Liver (tissue), 8 donors: ENCODE measurements at regions not wholly inside any gene's neighbourhood (a gene's known extent, or its start where the extent isn't known, plus 50 kb on each side); places are given as distances from the start of the nearest gene placed in this dataset.

Experiments used
- DNase-seq: peaks from one replicate; pipeline ENCODE4 v3.0.0-alpha.2; 2017; ENCODE audit warnings: low spot score
- H3K27ac ChIP-seq, 2 donors: one replicate each; pipeline ENCODE4 v1.7.0; 2013; ENCODE audit warnings: inconsistent platforms in 2 of 2, low read length in 2 of 2, control low read depth in 1 of 2, low read depth in 1 of 2, mild to moderate bottlenecking in 1 of 2
- H3K27me3 ChIP-seq, 4 donors: one replicate each; pipeline versions ENCODE4 v1.6.1 to v1.7.0; 2013; ENCODE audit warnings: low read length in 3 of 4, inconsistent platforms in 1 of 4, mild to moderate bottlenecking in 1 of 4, moderate library complexity in 1 of 4; ENCODE audit not compliant: control insufficient read depth in 4 of 4, insufficient read depth in 4 of 4
- H3K36me3 ChIP-seq, 4 donors: one replicate each; pipeline versions ENCODE4 v1.6.1 to v1.7.0; 2013; ENCODE audit warnings: low read length in 3 of 4, mild to moderate bottlenecking in 3 of 4, low read depth in 1 of 4, moderate library complexity in 1 of 4; ENCODE audit not compliant: control insufficient read depth in 4 of 4, insufficient read depth in 3 of 4
- H3K4me1 ChIP-seq, 4 donors: one replicate each; pipeline versions ENCODE4 v1.6.1 to v1.7.0; 2013; ENCODE audit warnings: low read length in 3 of 4, mild to moderate bottlenecking in 3 of 4, moderate library complexity in 1 of 4; ENCODE audit not compliant: control insufficient read depth in 4 of 4, insufficient read depth in 4 of 4
- H3K4me3 ChIP-seq, 3 donors: one replicate each; pipeline versions ENCODE4 v1.6.1 to v1.7.0; 2013; ENCODE audit warnings: low read length in 3 of 3, control low read depth in 1 of 3, low read depth in 1 of 3, mild to moderate bottlenecking in 1 of 3
- H3K9ac ChIP-seq, 2 donors: one replicate each; pipeline ENCODE4 v1.7.0; 2013; ENCODE audit warnings: low read length in 2 of 2, mild to moderate bottlenecking in 2 of 2, moderate library complexity in 2 of 2, control low read depth in 1 of 2, low read depth in 1 of 2
- H3K9me3 ChIP-seq, 4 donors: one replicate each; pipeline versions ENCODE4 v1.6.1 to v1.7.0; 2013; ENCODE audit warnings: low read length in 3 of 4; ENCODE audit not compliant: control insufficient read depth in 4 of 4
- ATF3 ChIP-seq: IDR thresholded peaks from 2 replicates; pipeline ENCODE4 v1.6.1; 2016; ENCODE audit warnings: antibody characterized with exemption
- CTCF ChIP-seq: fragments of 150-350 bp; IDR thresholded peaks from 2 replicates; pipeline ENCODE4 v1.5.1; 2017; ENCODE audit warnings: improper control_type of control experiment, low read depth, low read length; ENCODE audit not compliant: missing input control
- EGR1 ChIP-seq, 2 donors: IDR thresholded peaks; 2 replicates each; pipeline ENCODE4 v1.6.1; 2016 to 2018; ENCODE audit warnings: antibody characterized with exemption in 2 of 2, low read depth in 2 of 2
- FOXA1 ChIP-seq: IDR thresholded peaks from 2 replicates; pipeline ENCODE4 v1.6.1; 2016; ENCODE audit warnings: antibody characterized with exemption
- FOXA2 ChIP-seq: IDR thresholded peaks from 2 replicates; pipeline ENCODE4 v1.6.1; 2016; ENCODE audit warnings: antibody characterized with exemption
- GABPA ChIP-seq, 2 donors: IDR thresholded peaks in 1 of 2; conservative IDR thresholded peaks in 1 of 2; 2 replicates each; pipeline ENCODE4 v1.6.1; 2016; ENCODE audit warnings: antibody characterized with exemption in 2 of 2, mild to moderate bottlenecking in 1 of 2, moderate library complexity in 1 of 2
- HNF4A ChIP-seq, 2 donors: conservative IDR thresholded peaks; 2 replicates each; pipeline ENCODE4 v1.6.1; 2016; ENCODE audit warnings: antibody characterized with exemption in 2 of 2, mild to moderate bottlenecking in 2 of 2
- JUND ChIP-seq, 2 donors: IDR thresholded peaks; 2 replicates each; pipeline ENCODE4 v1.6.1; 2016; ENCODE audit warnings: antibody characterized with exemption in 2 of 2
- MAX ChIP-seq: IDR thresholded peaks from 2 replicates; pipeline ENCODE4 v1.6.1; 2016; ENCODE audit warnings: antibody characterized with exemption
- NR2F2 ChIP-seq: IDR thresholded peaks from 2 replicates; pipeline ENCODE4 v1.6.1; 2016; ENCODE audit warnings: antibody characterized with exemption
- RAD21 ChIP-seq, 2 donors: IDR thresholded peaks; 2 replicates each; pipeline ENCODE4 v1.6.1; 2016; ENCODE audit warnings: antibody characterized with exemption in 2 of 2, mild to moderate bottlenecking in 2 of 2
- REST ChIP-seq: IDR thresholded peaks from 2 replicates; pipeline ENCODE4 v1.6.1; 2016; ENCODE audit warnings: antibody characterized with exemption, mild to moderate bottlenecking
- RXRA ChIP-seq, 2 donors: IDR thresholded peaks; 2 replicates each; pipeline ENCODE4 v1.6.1; 2017 to 2018; ENCODE audit warnings: antibody characterized with exemption in 2 of 2, mild to moderate bottlenecking in 1 of 2
- SP1 ChIP-seq: IDR thresholded peaks from 2 replicates; pipeline ENCODE4 v1.6.1; 2018; ENCODE audit warnings: antibody characterized with exemption, mild to moderate bottlenecking
- TAF1 ChIP-seq: conservative IDR thresholded peaks from 2 replicates; pipeline ENCODE4 v1.6.1; 2016; ENCODE audit warnings: antibody characterized with exemption, mild to moderate bottlenecking
- YY1 ChIP-seq: IDR thresholded peaks from 2 replicates; pipeline ENCODE4 v1.6.1; 2016; ENCODE audit warnings: antibody characterized with exemption, mild to moderate bottlenecking
- ZBTB33 ChIP-seq: IDR thresholded peaks from 2 replicates; pipeline ENCODE4 v1.6.1; 2016; ENCODE audit warnings: antibody characterized with exemption
- WGBS: extraction: QIAGEN DNeasy Blood & Tissue Kit; methylation state at CpG from one replicate; pipeline ENCODE4 v1.1.7; 2013; 5-methylcytosine and 5-hydroxymethylcytosine counted together
- donor health status: healthy.
- donor health status: healthy.
- donor health status: healthy.
- donor health status: healthy.
- donor health status: healthy.

- H3K27me3 ChIP-seq = no peaks in the 10 kb centered on the region
- H3K4me1 ChIP-seq = peaks cover 0 to 10% (median 3%) of the 10 kb centered on the region in 4 donors
- WGBS = 85% methylated on average over 1 of the region's 1 CpG
- H3K36me3 ChIP-seq = no peaks in the 10 kb centered on the region
- no peak overlapping the region for H3K9ac ChIP-seq
- TF ChIP-seq RXRA (IDR thresholded peaks at IDR 0.05) = no peak
- no peak for TF ChIP-seq FOXA2
- TF ChIP-seq FOXA1 = no peak
- no peak for TF ChIP-seq NR2F2
- no peak for TF ChIP-seq EGR1 (IDR thresholded peaks at IDR 0.05; ENCODE audit: low read depth in 2 of 2)
- no peak for TF ChIP-seq YY1
- TF ChIP-seq SP1 = no peak
- no peak for TF ChIP-seq CTCF
- TF ChIP-seq REST = no peak
- no peak for TF ChIP-seq MAX
- no peak for TF ChIP-seq RAD21 (IDR thresholded peaks at IDR 0.05)
- no peak for TF ChIP-seq JUND (IDR thresholded peaks at IDR 0.05)
- TF ChIP-seq GABPA (IDR thresholded peaks at IDR 0.05 in 1 of 2, conservative IDR thresholded peaks at IDR 0.05 in 1 of 2) = no peak
- no peak for TF ChIP-seq ZBTB33
- TF ChIP-seq HNF4A (conservative IDR thresholded peaks at IDR 0.05) = no peak
- no peak for TF ChIP-seq ATF3
- no peak for TF ChIP-seq TAF1
- no peaks in the 10 kb centered on the region for H3K9me3 ChIP-seq
- H3K4me3 ChIP-seq = no peak overlapping the region
- DNase-seq = no peak
- H3K27ac ChIP-seq = no peak overlapping the region
Observed at GRCh38 chr2:71886241-71886640, 261.4 kb downstream of the CYP26B1 start.
